ENCODE measurements at regions not wholly inside any gene's neighbourhood (a gene's known extent, or its start where the extent isn't known, plus 50 kb on each side); places are given as distances from the start of the nearest gene placed in this dataset.

GRCh38 chr5:8332666-8333445, 463.9 kb downstream of the MTRR start:
- no peaks in the 10 kb centered on the region for H4K20me1 ChIP-seq (ENCODE audit: insufficient read depth)
- ChIA-PET CTCF (no interaction called here), POLR2A (no interaction called here)
- H3K27ac ChIP-seq (ENCODE audit: low read depth in 2 of 2, low read length in 1 of 2), result no peak overlapping the region
- no peak overlapping the region for H2AFZ ChIP-seq (ENCODE audit: low read depth)
- H3K9me3 ChIP-seq, result no peaks in the 10 kb centered on the region
- no peak overlapping the region for H3K4me3 ChIP-seq (ENCODE audit: low read depth in 2 of 2, low read length in 1 of 2)
- no peak for TF ChIP-seq MXI1 (IDR thresholded peaks at IDR 0.05; ENCODE audit: low read depth, low read length)
- no peak for TF ChIP-seq FOXJ3 (CRISPR knock-in tag; IDR thresholded peaks at IDR 0.05)
- no peak for TF ChIP-seq NRF1 (IDR thresholded peaks at IDR 0.05; ENCODE audit: low read depth, low read length)
- no peak for TF ChIP-seq SIN3A (IDR thresholded peaks at IDR 0.05; ENCODE audit: borderline replicate concordance, low read depth, low read length)
- TF ChIP-seq GABPA (IDR thresholded peaks at IDR 0.05; ENCODE audit: low read depth), result no peak
- TF ChIP-seq PBX3 (IDR thresholded peaks at IDR 0.05), result no peak
- TF ChIP-seq RFX5 (IDR thresholded peaks at IDR 0.05; ENCODE audit: low read length), result no peak
- no peak for TF ChIP-seq CHD2 (IDR thresholded peaks at IDR 0.05; ENCODE audit: low read length, partially characterized antibody)
- no peaks in the 10 kb centered on the region for H3K79me2 ChIP-seq (ENCODE audit: insufficient read depth)
- H3K4me1 ChIP-seq (ENCODE audit: control insufficient read depth in 1 of 2, insufficient read depth in 2 of 2, low read depth in 1 of 2, low read length in 1 of 2), result no peaks in the 10 kb centered on the region
- no peak for DNase-seq
- H3K9me2 ChIP-seq, result no peaks in the 10 kb centered on the region
- no peaks in the 10 kb centered on the region for H3K36me3 ChIP-seq (replicated peaks in 1 of 2; ENCODE audit: control insufficient read depth in 1 of 2, insufficient read depth in 2 of 2, low read length in 1 of 2)
- no peaks in the 10 kb centered on the region for H3F3A ChIP-seq (replicated peaks; ENCODE audit: insufficient read depth)
- no peak overlapping the region for H3K9ac ChIP-seq
- 49% methylated on average over 10 of the region's 11 CpGs for WGBS (ENCODE audit: low lambda C conversion rate)
- no peaks in the 10 kb centered on the region; the same call in 1 of the 2 replicates for H3K27me3 ChIP-seq (ENCODE audit: insufficient read depth)
- H3K4me2 ChIP-seq, result no peak overlapping the region

DNA sequence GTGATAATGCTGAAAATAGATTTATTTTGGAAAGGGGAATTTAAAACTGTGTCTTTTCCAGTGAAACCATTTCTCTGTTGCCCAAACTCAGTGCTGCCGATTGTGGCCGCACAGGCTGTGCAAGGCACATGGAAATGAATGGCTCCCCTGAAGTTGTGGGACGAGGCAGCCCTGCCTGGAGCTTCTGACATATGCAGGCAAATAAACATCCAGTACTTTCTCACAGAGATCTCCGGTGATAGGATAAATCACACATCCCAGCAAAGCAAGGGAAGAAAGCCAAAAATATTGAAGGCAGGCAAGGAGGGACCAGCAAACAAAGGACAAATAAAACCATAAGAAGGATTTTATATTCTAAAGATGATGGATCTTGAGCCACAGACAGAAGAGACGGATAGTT, 464.5 kb downstream of the MTRR start:
- no peaks in the 10 kb centered on the region for H3K9me3 ChIP-seq
- no peak for TF ChIP-seq YY1 (IDR thresholded peaks at IDR 0.05; ENCODE audit: low read depth)
- no peak for TF ChIP-seq EZH2phosphoT487 (IDR thresholded peaks at IDR 0.05; ENCODE audit: borderline replicate concordance, low read depth)
- no peak for TF ChIP-seq FOSL2 (IDR thresholded peaks at IDR 0.05; ENCODE audit: borderline replicate concordance, low read depth)
- TF ChIP-seq RFX5 (IDR thresholded peaks at IDR 0.05; ENCODE audit: low read length), result no peak
- TF ChIP-seq, protein P1, sequence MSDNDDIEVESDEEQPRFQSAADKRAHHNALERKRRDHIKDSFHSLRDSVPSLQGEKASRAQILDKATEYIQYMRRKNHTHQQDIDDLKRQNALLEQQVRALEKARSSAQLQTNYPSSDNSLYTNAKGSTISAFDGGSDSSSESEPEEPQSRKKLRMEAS (IDR thresholded peaks at IDR 0.05; ENCODE audit: low read depth), result no peak
- TF ChIP-seq GABPA (IDR thresholded peaks at IDR 0.05; ENCODE audit: low read depth), result no peak
- TF ChIP-seq TCF12 (IDR thresholded peaks at IDR 0.05), result no peak
- TF ChIP-seq FOXM1 (IDR thresholded peaks at IDR 0.05; ENCODE audit: low read depth), result no peak
- no peak for TF ChIP-seq RXRA (IDR thresholded peaks at IDR 0.05; ENCODE audit: borderline replicate concordance, low read depth)
- TF ChIP-seq, protein P2, sequence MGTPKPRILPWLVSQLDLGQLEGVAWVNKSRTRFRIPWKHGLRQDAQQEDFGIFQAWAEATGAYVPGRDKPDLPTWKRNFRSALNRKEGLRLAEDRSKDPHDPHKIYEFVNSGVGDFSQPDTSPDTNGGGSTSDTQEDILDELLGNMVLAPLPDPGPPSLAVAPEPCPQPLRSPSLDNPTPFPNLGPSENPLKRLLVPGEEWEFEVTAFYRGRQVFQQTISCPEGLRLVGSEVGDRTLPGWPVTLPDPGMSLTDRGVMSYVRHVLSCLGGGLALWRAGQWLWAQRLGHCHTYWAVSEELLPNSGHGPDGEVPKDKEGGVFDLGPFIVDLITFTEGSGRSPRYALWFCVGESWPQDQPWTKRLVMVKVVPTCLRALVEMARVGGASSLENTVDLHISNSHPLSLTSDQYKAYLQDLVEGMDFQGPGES (IDR thresholded peaks at IDR 0.05; ENCODE audit: low read depth, low read length), result no peak
- TF ChIP-seq SMC3 (IDR thresholded peaks at IDR 0.05; ENCODE audit: low read depth, low read length), result no peak
- TF ChIP-seq RAD21 (IDR thresholded peaks at IDR 0.05; ENCODE audit: low read length), result no peak
- TF ChIP-seq TEAD4 (IDR thresholded peaks at IDR 0.05; ENCODE audit: borderline replicate concordance, insufficient read depth), result no peak
- TF ChIP-seq RCOR1 (IDR thresholded peaks at IDR 0.05; ENCODE audit: low read length), result no peak
- no peak for TF ChIP-seq PBX3 (IDR thresholded peaks at IDR 0.05)
- H3K4me1 ChIP-seq (ENCODE audit: control insufficient read depth in 1 of 2, insufficient read depth in 2 of 2, low read depth in 1 of 2, low read length in 1 of 2), result no peaks in the 10 kb centered on the region
- H3K79me2 ChIP-seq (ENCODE audit: insufficient read depth), result no peaks in the 10 kb centered on the region
- H3K27ac ChIP-seq (ENCODE audit: low read depth in 2 of 2, low read length in 1 of 2), result no peak overlapping the region
- 32% methylated on average over 5 of the region's 5 CpGs for WGBS (ENCODE audit: low lambda C conversion rate)
- no peak overlapping the region for H3K4me3 ChIP-seq (ENCODE audit: low read depth in 2 of 2, low read length in 1 of 2)
- no peaks in the 10 kb centered on the region for H3K9me2 ChIP-seq
- ChIA-PET POLR2A (no interaction called here), CTCF (no interaction called here)
- H4K20me1 ChIP-seq (ENCODE audit: insufficient read depth), result no peaks in the 10 kb centered on the region
- no peak for DNase-seq
- H2AFZ ChIP-seq (ENCODE audit: low read depth), result no peak overlapping the region
- no peaks in the 10 kb centered on the region; the same call in 1 of the 2 replicates for H3K27me3 ChIP-seq (ENCODE audit: insufficient read depth)
- H3K4me2 ChIP-seq, result no peak overlapping the region
- no peak overlapping the region for H3K9ac ChIP-seq
- no peaks in the 10 kb centered on the region for H3F3A ChIP-seq (replicated peaks; ENCODE audit: insufficient read depth)
- H3K36me3 ChIP-seq (replicated peaks in 1 of 2; ENCODE audit: control insufficient read depth in 1 of 2, insufficient read depth in 2 of 2, low read length in 1 of 2), result no peaks in the 10 kb centered on the region

Data from SK-N-SH (cell line).